ENCODE measurements at regions not wholly inside any gene's neighbourhood (a gene's known extent, or its start where the extent isn't known, plus 50 kb on each side); places are given as distances from the start of the nearest gene placed in this dataset.

DNA sequence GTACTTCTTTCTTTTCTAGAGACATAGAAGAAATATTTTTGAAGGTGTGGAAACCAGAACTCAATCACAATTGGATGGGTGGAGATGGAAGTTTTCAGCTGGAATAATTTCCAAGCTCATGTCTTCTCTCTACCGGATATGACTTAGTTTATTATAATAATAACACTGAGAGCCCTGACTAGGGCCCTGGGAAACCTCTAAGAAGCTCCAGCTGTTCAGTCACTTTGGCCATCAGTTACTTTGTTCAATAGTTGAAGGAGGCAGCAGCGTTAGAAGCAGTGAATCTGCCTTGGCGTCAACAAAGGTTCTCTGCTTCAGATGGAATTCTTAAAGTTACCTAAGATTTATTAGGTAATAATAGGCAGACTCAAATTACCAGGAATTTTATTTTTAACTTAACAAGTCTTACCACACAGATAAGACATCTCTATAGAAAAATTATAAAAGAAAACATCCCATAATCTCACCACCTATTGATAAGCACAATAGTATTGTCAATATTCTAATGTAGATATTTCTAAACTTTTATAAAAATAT, 293.8 kb upstream of the CHAC2 start:
- Histone ChIP-seq H3K36me3 (ENCODE audit: insufficient read depth in 1 of 2, low read depth in 1 of 2) (no peaks in the 10 kb centered on the region), H3K4me3 (no peak overlapping the region), H3K9me3 (no peaks in the 10 kb centered on the region), H3K27ac (no peak overlapping the region), H3K4me1 (no peaks in the 10 kb centered on the region), H3K27me3 (ENCODE audit: insufficient read depth in 3 of 3, low read length in 2 of 3) (no peaks in the 10 kb centered on the region)
- intact Hi-C loops (cut with DNase I) = no loop called here
- ATAC-seq (no peak), DNase-seq (no peak)
- 52 to 55% (median 54%) methylated on average over 3 of the region's 3 CpGs for WGBS, 3 donors
- TF ChIP-seq, protein P1, sequence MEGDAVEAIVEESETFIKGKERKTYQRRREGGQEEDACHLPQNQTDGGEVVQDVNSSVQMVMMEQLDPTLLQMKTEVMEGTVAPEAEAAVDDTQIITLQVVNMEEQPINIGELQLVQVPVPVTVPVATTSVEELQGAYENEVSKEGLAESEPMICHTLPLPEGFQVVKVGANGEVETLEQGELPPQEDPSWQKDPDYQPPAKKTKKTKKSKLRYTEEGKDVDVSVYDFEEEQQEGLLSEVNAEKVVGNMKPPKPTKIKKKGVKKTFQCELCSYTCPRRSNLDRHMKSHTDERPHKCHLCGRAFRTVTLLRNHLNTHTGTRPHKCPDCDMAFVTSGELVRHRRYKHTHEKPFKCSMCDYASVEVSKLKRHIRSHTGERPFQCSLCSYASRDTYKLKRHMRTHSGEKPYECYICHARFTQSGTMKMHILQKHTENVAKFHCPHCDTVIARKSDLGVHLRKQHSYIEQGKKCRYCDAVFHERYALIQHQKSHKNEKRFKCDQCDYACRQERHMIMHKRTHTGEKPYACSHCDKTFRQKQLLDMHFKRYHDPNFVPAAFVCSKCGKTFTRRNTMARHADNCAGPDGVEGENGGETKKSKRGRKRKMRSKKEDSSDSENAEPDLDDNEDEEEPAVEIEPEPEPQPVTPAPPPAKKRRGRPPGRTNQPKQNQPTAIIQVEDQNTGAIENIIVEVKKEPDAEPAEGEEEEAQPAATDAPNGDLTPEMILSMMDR (IDR thresholded peaks at IDR 0.05) = no peak

DNA sequence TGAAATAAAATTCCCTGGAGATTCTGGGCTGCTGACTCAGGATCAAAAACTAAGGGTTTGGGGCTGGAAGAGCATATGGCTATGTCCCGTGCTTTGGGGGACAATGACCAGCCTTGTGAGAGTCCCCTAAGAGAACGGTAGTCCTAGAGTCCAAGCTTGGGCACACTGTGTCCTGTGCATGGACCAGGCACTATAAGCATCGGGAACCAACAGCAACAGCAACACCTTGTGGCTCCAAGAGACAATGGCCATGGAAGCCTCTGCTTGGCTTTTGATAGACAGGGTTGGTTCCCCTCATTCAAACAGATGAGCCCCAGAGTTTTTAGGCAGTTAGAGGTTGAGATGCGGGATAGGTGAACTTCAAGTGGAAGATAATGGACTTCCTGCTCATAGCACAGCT, 294.4 kb upstream of the CHAC2 start:
- Histone ChIP-seq H3K27ac (no peak overlapping the region), H3K27me3 (ENCODE audit: insufficient read depth in 3 of 3, low read length in 2 of 3) (no peaks in the 10 kb centered on the region), H3K9me3 (no peaks in the 10 kb centered on the region), H3K36me3 (ENCODE audit: insufficient read depth in 1 of 2, low read depth in 1 of 2) (no peaks in the 10 kb centered on the region), H3K4me1 (no peaks in the 10 kb centered on the region), H3K4me3 (no peak overlapping the region)
- 68 to 71% (median 70%) methylated on average over 4 of the region's 4 CpGs for WGBS, 3 donors
- no peak for DNase-seq
- intact Hi-C loops (cut with DNase I) = no loop called here
- TF ChIP-seq, protein P1 (IDR thresholded peaks at IDR 0.05) = peak; percentile 30
- peak in 2 of 4 donors; percentile 59 to 63 for ATAC-seq

DNA sequence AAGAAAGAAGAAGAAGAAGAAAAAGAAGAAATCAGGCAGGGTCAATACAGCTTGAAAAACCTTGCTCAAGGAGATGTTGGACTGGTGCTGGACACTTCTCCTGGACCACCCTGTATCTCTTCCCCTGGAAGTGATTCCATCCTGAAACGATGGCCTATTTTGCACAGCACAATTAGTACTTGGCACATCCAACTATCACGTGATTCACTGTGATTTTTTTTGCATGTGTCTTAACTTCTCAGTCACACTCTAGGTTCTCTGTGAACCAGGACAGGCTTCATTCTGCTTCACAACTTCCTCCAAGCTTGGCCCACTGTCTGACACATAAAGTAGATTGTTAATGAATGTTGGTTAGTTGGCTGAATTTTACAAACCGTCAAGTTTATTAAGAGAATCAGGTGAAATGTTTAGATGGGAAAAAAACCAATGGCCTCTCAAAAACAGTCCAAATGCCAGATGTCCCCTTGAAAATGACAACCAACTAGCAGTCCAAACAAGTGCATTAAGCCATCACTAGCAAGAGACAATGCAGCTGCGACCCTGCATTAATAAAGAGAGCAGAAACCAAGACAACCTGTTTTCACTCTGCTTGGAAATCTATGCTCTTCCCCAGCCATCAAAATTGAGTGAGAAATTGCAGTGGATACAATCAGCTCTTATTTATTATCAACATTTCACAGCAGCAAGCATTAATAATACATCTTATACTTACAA, 300.0 kb upstream of the CHAC2 start:
- Histone ChIP-seq H3K4me1 (no peaks in the 10 kb centered on the region), H3K9me3 (no peaks in the 10 kb centered on the region), H3K27me3 (ENCODE audit: insufficient read depth in 3 of 3, low read length in 2 of 3) (no peaks in the 10 kb centered on the region), H3K4me3 (no peak overlapping the region), H3K36me3 (ENCODE audit: insufficient read depth in 1 of 2, low read depth in 1 of 2) (no peaks in the 10 kb centered on the region), H3K27ac (no peak overlapping the region)
- WGBS, 3 donors = 59 to 82% (median 72%) methylated on average over 4 of the region's 4 CpGs
- ATAC-seq = no peak
- no peak for DNase-seq
- TF ChIP-seq, protein P1 (IDR thresholded peaks at IDR 0.05) = no peak
- intact Hi-C loops (cut with DNase I) = no loop called here

DNA sequence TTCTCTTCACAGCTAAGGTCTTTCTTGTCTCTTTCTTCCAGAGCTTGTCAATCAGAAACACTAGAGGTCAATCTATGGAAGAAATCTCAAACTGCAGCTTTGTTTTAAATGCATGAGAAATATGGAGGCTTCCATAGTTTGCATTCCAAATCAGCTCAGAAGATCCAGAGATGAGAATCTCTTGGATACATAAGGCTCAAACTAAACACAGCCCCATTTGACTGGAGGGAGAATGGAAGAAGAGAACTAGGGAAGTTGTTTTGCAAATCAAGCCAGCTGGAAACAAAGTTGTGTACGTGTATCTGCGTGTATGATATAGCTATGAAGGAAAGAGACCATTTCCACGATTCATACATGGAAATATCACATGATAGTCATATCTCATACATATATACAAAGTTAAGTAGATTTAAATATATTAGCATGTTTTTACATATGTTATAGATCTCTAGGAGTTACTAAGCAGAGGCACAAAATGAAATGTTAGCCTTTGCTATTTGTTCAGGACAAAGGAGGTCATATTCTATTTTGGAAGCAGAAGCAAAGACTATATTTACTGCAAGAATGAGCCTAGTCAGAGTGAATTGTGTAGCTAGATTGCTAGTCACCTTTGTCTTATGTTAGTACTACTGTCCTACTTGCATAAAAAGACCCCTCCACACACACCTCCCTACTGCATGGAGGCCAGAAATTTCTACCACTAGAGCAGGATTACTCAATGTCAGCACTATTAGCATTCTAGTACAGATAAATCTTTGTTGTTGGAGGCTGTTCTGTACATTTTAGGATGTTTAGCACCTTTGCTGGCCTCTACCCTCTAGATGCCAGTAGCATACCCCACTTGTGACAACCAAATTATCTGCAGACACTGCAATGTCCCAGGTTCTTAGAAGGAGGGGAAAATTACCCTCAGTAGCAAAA, 303.5 kb upstream of the CHAC2 start:
- WGBS, 3 donors = 52 to 58% (median 54%) methylated on average over 3 of the region's 3 CpGs
- no peaks in the 10 kb centered on the region for H3K27me3 ChIP-seq (ENCODE audit: insufficient read depth in 3 of 3, low read length in 2 of 3)
- H3K27ac ChIP-seq = no peak overlapping the region
- H3K9me3 ChIP-seq = no peaks in the 10 kb centered on the region
- no peak overlapping the region for H3K4me3 ChIP-seq
- TF ChIP-seq, protein P1 (IDR thresholded peaks at IDR 0.05) = no peak
- intact Hi-C loops (cut with DNase I) = no loop called here
- H3K36me3 ChIP-seq (ENCODE audit: insufficient read depth in 1 of 2, low read depth in 1 of 2) = no peaks in the 10 kb centered on the region
- ATAC-seq = peak in 3 of 4 donors; percentile 23 to 47 (median 45)
- no peaks in the 10 kb centered on the region for H3K4me1 ChIP-seq
- no peak for DNase-seq

Measured in psoas muscle (tissue), 7 donors.